GM12873 (cell line): ENCODE measurements at regions not wholly inside any gene's neighbourhood (a gene's known extent, or its start where the extent isn't known, plus 50 kb on each side); places are given as distances from the start of the nearest gene placed in this dataset.

ENCODE experiments used
- TF ChIP-seq, protein P1 (sequence below): IDR thresholded peaks from 2 replicates; pipeline ENCODE4 v1.5.1; 2012; ENCODE audit warnings: low read depth, mild to moderate bottlenecking, moderate library complexity, low read length, control low read depth; ENCODE audit not compliant: insufficient read depth; ENCODE audit errors: missing control alignments

GRCh38 chr6:120348926-120349325 is 985.4 kb downstream of the TBC1D32 start:
- TF ChIP-seq, protein P1, sequence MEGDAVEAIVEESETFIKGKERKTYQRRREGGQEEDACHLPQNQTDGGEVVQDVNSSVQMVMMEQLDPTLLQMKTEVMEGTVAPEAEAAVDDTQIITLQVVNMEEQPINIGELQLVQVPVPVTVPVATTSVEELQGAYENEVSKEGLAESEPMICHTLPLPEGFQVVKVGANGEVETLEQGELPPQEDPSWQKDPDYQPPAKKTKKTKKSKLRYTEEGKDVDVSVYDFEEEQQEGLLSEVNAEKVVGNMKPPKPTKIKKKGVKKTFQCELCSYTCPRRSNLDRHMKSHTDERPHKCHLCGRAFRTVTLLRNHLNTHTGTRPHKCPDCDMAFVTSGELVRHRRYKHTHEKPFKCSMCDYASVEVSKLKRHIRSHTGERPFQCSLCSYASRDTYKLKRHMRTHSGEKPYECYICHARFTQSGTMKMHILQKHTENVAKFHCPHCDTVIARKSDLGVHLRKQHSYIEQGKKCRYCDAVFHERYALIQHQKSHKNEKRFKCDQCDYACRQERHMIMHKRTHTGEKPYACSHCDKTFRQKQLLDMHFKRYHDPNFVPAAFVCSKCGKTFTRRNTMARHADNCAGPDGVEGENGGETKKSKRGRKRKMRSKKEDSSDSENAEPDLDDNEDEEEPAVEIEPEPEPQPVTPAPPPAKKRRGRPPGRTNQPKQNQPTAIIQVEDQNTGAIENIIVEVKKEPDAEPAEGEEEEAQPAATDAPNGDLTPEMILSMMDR: no peak

- TF ChIP-seq, protein P1: no peak
These were observed 979.0 kb upstream of the MAN1A1 start for GRCh38 chr6:120328521-120328920.

GRCh38 chr6:120320481-120321162 is 971.1 kb upstream of the MAN1A1 start:
- TF ChIP-seq, protein P1: no peak

- TF ChIP-seq, protein P1: no peak
These were observed 954.7 kb upstream of the MAN1A1 start for GRCh38 chr6:120304223-120304622.

GRCh38 chr6:120303527-120303926 is 954.0 kb upstream of the MAN1A1 start:
- TF ChIP-seq, protein P1: no peak

DNA sequence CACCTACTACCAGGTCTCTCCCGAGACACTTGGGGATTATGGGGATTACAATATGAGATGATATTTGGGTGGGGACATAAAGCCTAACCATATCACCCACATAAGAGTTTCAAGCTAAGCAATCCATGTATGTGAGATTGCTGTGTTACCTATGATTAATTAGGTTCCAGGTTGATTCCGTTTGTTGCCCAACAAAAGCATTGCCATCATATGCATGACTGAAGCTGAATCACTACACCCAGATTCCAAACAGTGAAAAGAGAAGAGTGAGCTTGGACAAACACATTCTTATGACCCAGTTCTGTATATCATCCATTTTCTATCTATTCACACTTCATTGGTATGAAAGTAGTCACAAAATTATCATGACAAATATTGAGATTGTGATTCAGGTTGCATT is 952.5 kb upstream of the MAN1A1 start:
- TF ChIP-seq, protein P1: no peak

DNA sequence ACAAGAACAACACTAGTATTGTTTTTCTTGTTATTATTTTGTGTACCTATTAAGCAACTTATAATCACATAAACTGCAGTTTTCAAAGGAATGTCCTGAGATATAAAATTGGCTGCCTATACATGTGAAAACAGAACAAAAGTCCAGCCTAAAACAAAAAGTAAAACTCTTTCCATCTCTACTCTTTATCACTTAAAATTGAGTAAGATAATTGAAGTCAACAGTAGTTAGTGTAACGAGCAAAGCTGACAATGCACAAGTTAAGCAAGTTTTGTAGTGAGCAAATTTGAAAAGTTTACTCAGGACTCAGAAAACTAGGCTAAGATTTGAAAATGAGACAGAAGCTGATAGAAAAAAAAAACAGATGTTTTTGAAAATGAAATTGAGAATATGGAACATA is 941.4 kb upstream of the MAN1A1 start:
- TF ChIP-seq, protein P1: no peak

GRCh38 chr6:120282005-120282404 is 932.4 kb upstream of the MAN1A1 start:
- TF ChIP-seq, protein P1: no peak
